PC-9 (cell line): ENCODE measurements at regions not wholly inside any gene's neighbourhood (a gene's known extent, or its start where the extent isn't known, plus 50 kb on each side); places are given as distances from the start of the nearest gene placed in this dataset.

Experiments used
- CTCF ChIP-seq: fragments of 200-600 bp; sonication (generic); conservative IDR thresholded peaks from 2 replicates; pipeline ENCODE4 v1.6.1; 2017; ENCODE audit warnings: mixed run types, antibody characterized with exemption, mild to moderate bottlenecking, moderate library complexity
- EZH2 ChIP-seq: fragments of 200-600 bp; sonication (generic); IDR thresholded peaks from 2 replicates; pipeline ENCODE4 v1.8.0; 2017; ENCODE audit warnings: antibody characterized with exemption, low read depth

- TF ChIP-seq CTCF (no peak), EZH2 (no peak)
These were observed 507.3 kb upstream of the TNC start for GRCh38 chr9:115625251-115625650.
